Activated B cell treated with CpG ODN at 0.5 μM for 24 hours (primary cell): ENCODE measurements at regions not wholly inside any gene's neighbourhood (a gene's known extent, or its start where the extent isn't known, plus 50 kb on each side); places are given as distances from the start of the nearest gene placed in this dataset.
"Not testable (repeated sequence)": the region's sequence is repeated elsewhere in the genome, so short reads cannot be mapped to it uniquely, and the experiment has no call there.

Experiments
- ATAC-seq: fragments of 200-7000 bp; cut with Tn5 transposase; one replicate; pipeline ENCODE4 v1.10.0; 2021; ENCODE audit warnings: low read depth, mild to moderate bottlenecking, moderate library complexity
- CTCF ChIA-PET: fragments of 350-600 bp; sonication (Branson Sonifier 250); formaldehyde crosslinking; loops from one replicate; lab custom pipeline; 2021; ENCODE audit warnings: antibody characterized with exemption; lab: Charles Lee
- POLR2A ChIA-PET: fragments of 350-600 bp; sonication (Branson Sonifier 250); formaldehyde crosslinking; loops from one replicate; lab custom pipeline; 2021; ENCODE audit warnings: antibody characterized with exemption; lab: Charles Lee
- DNase-seq: peaks from one replicate; pipeline ENCODE4 v3.0.0; 2022
- H3K27ac Mint-ChIP-seq: one replicate; pipeline ENCODE4 v1.8.0; 2020; ENCODE audit warnings: mixed read lengths
- H3K27me3 Mint-ChIP-seq: one replicate; pipeline ENCODE4 v1.8.0; 2021; ENCODE audit warnings: mixed read lengths
- H3K36me3 Mint-ChIP-seq: one replicate; pipeline ENCODE4 v1.8.0; 2021; ENCODE audit warnings: low read depth, mixed read lengths
- H3K4me1 Mint-ChIP-seq: one replicate; pipeline ENCODE4 v1.8.0; 2021; ENCODE audit warnings: mixed read lengths
- H3K4me3 Mint-ChIP-seq: one replicate; pipeline ENCODE4 v1.8.0; 2020; ENCODE audit warnings: mild to moderate bottlenecking, mixed read lengths
- H3K9me3 Mint-ChIP-seq: one replicate; pipeline ENCODE4 v1.8.0; 2020; ENCODE audit warnings: mixed read lengths
- intact Hi-C: fragments of 100-400 bp; cut with micrococcal nuclease; formaldehyde crosslinking; loops from one replicate; pipeline ENCODE4 v1.15.1; 2024
- TF ChIP-seq, protein P1 (sequence below): fragments of 200-600 bp; IDR thresholded peaks from one replicate; pipeline ENCODE4 v1.8.0; 2022; ENCODE audit warnings: antibody characterized with exemption, mild to moderate bottlenecking

DNA sequence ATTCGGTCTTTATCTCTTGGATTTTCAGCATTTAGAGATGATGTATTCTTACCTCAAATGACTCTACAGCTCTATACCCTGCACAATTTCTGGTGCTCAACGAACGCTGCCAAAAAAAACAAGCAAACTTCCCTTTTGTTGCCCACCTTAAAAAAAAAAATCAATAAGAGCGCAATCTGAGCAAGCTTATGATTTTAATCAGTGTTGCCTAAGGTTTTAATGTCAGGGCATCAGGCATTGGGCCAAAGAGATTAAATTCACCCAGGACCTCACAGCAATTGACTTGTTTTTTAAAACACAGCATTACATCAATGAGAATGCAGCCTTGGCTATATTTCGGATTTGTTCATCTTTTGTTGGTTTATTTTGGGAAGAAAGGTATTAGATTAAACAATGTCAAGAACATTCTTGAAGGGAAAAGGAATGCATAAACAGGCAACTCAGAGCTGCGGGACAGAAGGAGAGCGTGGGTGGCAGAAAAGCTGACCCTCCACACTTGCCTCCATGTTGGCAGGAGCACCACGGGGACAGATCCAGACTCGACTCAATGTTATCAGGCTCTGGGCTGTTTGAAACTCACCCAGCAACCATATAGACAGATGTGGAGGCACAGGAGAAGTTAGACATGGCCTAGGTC, 127.5 kb upstream of the DAPK1 start:
- no peaks in the 10 kb centered on the region for H3K36me3 Mint-ChIP-seq
- TF ChIP-seq, protein P1, sequence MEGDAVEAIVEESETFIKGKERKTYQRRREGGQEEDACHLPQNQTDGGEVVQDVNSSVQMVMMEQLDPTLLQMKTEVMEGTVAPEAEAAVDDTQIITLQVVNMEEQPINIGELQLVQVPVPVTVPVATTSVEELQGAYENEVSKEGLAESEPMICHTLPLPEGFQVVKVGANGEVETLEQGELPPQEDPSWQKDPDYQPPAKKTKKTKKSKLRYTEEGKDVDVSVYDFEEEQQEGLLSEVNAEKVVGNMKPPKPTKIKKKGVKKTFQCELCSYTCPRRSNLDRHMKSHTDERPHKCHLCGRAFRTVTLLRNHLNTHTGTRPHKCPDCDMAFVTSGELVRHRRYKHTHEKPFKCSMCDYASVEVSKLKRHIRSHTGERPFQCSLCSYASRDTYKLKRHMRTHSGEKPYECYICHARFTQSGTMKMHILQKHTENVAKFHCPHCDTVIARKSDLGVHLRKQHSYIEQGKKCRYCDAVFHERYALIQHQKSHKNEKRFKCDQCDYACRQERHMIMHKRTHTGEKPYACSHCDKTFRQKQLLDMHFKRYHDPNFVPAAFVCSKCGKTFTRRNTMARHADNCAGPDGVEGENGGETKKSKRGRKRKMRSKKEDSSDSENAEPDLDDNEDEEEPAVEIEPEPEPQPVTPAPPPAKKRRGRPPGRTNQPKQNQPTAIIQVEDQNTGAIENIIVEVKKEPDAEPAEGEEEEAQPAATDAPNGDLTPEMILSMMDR, result no peak
- H3K27ac Mint-ChIP-seq, result no peak overlapping the region
- H3K27me3 Mint-ChIP-seq, result peaks cover 2% of the 10 kb centered on the region
- ATAC-seq (no peak), DNase-seq (no peak)
- intact Hi-C loops, result no loop called here
- no peaks in the 10 kb centered on the region for H3K4me1 Mint-ChIP-seq
- ChIA-PET CTCF (no interaction called here), POLR2A (no interaction called here)
- peaks cover 3% of the 10 kb centered on the region for H3K9me3 Mint-ChIP-seq
- no peak overlapping the region for H3K4me3 Mint-ChIP-seq

DNA sequence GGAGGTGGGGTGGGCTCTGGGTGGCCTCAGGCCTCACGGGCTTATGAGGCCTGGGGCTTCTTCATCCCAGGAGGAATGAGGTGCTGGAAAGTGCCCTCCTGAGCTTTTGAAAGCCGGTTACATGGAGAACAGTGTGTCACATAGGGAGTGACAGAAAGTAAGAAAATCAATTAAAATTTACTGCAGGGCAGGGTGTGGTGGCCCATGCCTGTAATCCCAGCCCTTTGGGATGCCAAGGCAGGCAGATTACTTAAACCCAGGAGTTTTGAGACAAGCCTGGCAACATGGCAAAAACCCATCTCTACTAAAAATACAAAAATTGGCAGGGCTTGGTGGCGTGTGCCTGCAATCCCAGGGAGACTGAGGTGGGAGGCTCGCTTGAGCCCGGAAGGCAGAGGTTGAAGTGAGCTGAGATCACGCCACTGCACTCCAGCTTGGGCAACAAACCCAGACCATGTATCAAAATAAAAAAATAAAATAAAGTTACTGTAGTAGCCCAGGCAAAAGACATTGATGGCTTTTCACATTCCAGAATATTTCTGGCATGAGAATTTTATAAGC, 125.8 kb upstream of the DAPK1 start:
- no peak overlapping the region for H3K4me3 Mint-ChIP-seq
- POLR2A ChIA-PET, result no interaction called here

DNA sequence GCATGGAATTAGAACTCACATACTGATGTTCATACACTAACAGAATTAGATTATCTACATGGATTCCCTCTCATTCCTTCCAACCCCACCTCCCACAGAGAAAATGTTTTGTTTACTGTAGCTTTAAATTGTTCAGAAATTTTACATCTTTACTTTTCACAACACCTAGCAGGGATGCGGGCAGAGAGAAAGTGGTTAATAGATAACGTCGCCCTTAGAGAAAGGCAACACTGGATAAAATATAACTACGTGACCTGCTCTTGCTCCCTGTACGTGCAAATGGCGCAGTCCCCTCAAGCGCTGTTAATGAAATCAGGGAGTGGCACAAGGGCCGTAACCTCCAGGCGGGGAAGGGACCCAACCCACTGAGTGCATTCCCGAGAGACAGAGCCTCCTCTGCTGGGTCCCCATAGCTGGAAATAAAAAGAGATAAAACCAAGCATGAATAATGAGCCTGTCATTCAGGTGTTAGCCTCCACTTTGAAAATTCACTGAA, 125.3 kb upstream of the DAPK1 start:
- ATAC-seq, result no peak
- no peak for DNase-seq
- intact Hi-C loops, result no loop called here
- ChIA-PET CTCF (no interaction called here), POLR2A (no interaction called here)
- H3K9me3 Mint-ChIP-seq, result no peaks in the 10 kb centered on the region
- no peaks in the 10 kb centered on the region for H3K36me3 Mint-ChIP-seq
- no peaks in the 10 kb centered on the region for H3K4me1 Mint-ChIP-seq
- H3K4me3 Mint-ChIP-seq, result no peak overlapping the region
- peaks cover 2% of the 10 kb centered on the region for H3K27me3 Mint-ChIP-seq
- TF ChIP-seq, protein P1, result no peak
- no peak overlapping the region for H3K27ac Mint-ChIP-seq

More for the DNA sequence above, 125.8 kb upstream of the DAPK1 start:
- Mint-ChIP-seq H3K27me3 (peaks cover 2% of the 10 kb centered on the region), H3K4me1 (no peaks in the 10 kb centered on the region), H3K27ac (no peak overlapping the region), H3K36me3 (no peaks in the 10 kb centered on the region), H3K9me3 (no peaks in the 10 kb centered on the region)
- DNase-seq (no peak), ATAC-seq (no peak)
- intact Hi-C loops, result no loop called here
- CTCF ChIA-PET, result no interaction called here
- TF ChIP-seq, protein P1, result no peak

DNA sequence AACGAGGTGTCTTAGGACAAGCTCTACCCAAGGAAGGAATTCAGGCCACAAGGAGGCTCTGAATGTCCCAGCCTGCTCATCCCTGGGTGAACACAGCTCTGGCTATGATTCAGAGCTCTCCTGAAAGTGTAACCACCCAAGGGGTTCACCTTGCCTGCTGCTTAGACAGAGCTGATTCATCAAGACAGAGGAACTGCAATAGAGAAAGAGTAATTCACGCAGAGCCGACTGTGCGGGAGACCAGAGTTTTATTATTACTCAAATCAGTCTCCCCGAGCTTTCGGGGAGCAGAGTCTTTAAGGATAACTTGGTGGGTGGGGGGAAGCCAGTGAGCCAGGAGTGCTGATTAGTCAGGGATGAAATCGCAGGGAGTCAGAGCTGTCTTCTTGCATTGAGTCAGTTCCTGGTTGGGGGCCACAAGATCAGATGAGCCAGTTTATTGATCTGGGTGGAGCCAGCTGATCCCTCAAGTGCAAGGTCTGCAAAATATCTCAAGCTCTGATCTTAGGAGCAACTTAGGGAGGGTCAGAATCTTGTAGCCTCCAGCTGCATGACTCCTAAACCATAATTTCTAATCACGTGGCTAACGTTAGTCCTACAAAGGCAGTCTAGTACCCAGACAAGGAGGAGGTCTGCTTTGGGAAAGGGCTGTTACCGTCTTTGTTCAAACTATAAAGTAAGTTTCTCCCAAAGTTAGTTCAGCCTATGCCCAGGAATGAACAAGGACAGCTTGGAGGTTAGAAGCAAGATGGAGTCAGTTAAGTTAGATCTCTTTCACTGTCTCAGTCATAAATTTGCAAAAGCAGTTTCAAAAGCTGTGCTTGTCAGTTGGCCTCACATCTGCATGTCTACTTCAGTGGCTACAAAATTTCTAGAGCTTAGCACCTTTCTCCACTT, 123.4 kb upstream of the DAPK1 start:
- DNase-seq, POLR2A ChIA-PET: not testable (repeated sequence)

DNA sequence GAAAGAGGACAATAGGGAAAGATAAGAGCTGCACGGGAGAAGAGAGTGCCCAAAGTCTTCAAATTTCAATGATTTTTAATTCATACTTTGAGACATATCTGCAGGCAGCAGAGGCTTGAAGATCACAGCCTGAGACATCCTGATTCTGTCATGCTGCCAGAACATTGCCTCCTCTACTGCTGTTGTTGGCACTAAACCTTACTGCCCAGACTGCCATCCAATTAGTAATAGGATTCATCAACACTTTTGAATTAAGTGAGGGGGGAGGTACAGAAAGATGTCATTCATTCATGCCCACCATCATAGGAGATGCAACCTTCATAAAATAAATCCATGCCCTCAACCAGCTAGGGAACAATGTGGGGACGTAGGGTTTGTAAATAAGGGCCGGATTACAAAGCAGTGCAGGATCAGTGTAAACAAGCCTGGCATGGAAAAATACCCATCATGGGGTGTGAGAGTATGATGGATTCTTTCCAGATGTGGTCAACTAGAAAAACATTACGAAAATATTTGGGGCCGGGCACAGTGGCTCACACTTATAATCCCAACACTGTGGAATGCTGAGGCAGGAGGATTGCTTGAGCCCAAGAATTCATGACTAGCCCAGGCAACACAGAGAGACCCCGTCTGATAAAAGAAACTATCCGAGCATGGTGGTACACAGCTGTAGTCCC, 122.1 kb upstream of the DAPK1 start:
- no peaks in the 10 kb centered on the region for H3K4me1 Mint-ChIP-seq
- H3K36me3 Mint-ChIP-seq, result no peaks in the 10 kb centered on the region
- ChIA-PET CTCF (no interaction called here), POLR2A (no interaction called here)
- peaks cover 2% of the 10 kb centered on the region for H3K27me3 Mint-ChIP-seq
- no peak overlapping the region for H3K4me3 Mint-ChIP-seq
- DNase-seq, result no peak
- intact Hi-C loops, result no loop called here
- H3K27ac Mint-ChIP-seq, result no peak overlapping the region
- no peak for ATAC-seq
- H3K9me3 Mint-ChIP-seq, result no peaks in the 10 kb centered on the region
- TF ChIP-seq, protein P1, result no peak

More for the DNA sequence above, 123.4 kb upstream of the DAPK1 start:
- H3K9me3 Mint-ChIP-seq, H3K27me3 Mint-ChIP-seq, H3K4me1 Mint-ChIP-seq, CTCF ChIA-PET, H3K27ac Mint-ChIP-seq, ATAC-seq, intact Hi-C loops, H3K4me3 Mint-ChIP-seq, H3K36me3 Mint-ChIP-seq: not testable (repeated sequence)
